Bone marrow (tissue), 2 donors: ENCODE measurements at regions not wholly inside any gene's neighbourhood (a gene's known extent, or its start where the extent isn't known, plus 50 kb on each side); places are given as distances from the start of the nearest gene placed in this dataset.
A peak's percentile ranks its signal among the peaks of the same experiment; 100 is the strongest.
"Not testable (repeated sequence)": the region's sequence is repeated elsewhere in the genome, so short reads cannot be mapped to it uniquely, and the experiment has no call there.

Experiments
- DNase-seq, 2 donors: peaks; one replicate each; lab custom pipeline; 2025; lab: John Stamatoyannopoulos, UW

GRCh38 chr3:152153115-152153514 is 115.6 kb upstream of the MBNL1 start:
- not testable (repeated sequence) for DNase-seq

GRCh38 chr3:152155246-152156020 is 113.3 kb upstream of the MBNL1 start:
- DNase-seq: no peak

DNA sequence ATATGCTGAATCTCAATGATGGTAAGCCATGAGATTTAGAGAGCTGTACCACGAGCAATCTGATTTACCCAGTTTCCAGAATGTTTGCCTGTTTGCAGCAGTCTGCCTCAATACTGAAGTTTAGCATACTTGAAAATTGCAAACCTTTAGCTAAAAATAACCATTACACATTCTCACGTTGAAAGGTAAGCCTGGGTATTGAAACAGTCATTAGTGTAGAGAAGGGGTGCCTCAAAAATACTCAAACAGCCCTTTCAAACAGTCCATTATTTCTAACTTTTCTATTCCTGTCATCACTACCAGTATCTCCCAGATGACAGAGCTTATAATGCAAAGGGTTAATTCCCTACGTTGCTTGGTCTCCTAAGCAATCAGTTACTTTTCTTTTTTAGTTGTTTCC is 111.8 kb upstream of the MBNL1 start:
- no peak for DNase-seq

DNA sequence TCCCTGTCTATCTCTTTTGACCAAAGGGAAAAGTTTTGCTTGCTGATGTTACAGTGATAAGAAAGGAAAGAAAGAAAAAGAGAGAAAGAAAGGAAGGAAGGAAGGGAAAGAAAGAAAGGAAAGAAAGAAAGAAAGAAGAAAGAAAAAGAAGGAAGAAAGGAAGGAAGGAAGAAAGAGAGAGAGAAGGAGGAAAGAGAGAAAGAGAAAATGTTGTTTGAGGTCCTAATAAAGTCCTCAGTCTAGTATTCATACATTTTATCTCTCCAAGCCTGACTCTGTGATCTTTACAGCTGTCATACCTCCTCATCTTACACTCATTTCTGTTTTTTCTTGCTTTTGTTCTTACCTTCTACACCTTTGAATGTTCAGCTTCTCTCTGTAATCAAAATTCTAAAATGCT is 111.4 kb upstream of the MBNL1 start:
- DNase-seq: no peak

- no peak for DNase-seq
Observed at GRCh38 chr3:152159328-152159727, 109.4 kb upstream of the MBNL1 start.

DNA sequence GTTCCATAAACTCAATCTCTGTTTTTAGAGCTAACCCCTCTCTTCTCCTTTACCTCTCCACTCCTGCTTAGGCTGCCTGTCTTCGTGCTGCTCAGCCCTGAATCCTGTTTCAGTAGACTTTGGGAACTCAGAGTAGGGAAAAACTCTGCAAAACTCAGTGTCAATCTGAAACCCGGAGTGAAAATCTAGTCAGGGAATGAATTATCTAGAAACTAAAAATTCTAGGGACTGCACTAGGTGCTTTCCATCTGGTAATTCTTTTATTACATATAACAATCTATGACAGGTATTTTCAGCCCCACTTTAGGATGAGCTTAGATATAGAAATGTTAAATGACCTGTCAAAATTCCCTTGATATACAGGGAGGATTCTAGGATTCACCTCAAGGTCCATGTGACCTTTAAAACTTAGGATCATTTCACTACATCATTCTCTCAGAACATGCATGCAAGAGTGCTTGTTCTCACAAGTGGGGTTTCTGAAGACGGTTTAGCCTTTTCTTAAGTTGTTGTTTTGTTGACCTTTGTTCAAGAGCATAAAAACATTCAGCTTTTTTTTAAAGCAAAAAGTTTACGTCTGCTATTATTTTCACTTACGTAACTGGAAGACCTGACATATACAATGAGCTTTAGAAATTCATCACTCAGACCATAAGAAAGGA is 108.2 kb upstream of the MBNL1 start:
- no peak for DNase-seq

- DNase-seq: no peak
Observed at GRCh38 chr3:152172460-152172859, 96.3 kb upstream of the MBNL1 start.

- no peak for DNase-seq
Observed at GRCh38 chr3:152173627-152174026, 95.1 kb upstream of the MBNL1 start.

DNA sequence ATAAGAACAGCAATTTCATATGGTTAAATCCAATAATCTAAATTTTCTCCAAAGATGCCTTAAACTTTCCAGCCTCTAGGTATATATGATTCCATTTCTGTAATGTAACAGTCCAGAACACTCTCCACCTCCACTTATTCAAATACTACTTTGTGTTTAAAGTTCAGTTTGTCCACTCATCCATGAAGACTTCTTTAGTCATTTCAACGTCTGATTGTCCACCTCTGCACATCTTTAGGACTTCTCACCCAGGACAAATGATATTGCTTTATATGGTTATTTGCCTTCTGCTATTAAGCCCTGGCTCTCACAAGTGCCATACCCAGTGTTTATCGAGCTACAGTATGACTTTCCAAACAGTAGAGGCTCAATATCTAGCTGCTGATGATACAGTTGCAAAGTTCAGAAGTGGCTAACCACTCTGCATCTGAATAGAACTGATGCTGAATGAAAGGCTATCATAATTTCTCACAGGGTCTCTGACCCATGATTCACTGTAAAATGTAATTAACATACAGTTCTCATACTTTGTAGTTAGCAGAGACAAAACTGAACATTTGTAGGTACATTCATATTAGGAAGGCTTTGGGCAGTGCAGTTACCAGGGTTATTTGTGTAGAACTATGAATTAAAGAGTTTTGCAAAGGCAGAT is 93.7 kb upstream of the MBNL1 start:
- no peak for DNase-seq

GRCh38 chr3:152175528-152175889 is 93.2 kb upstream of the MBNL1 start:
- no peak for DNase-seq

- no peak for DNase-seq
Observed at GRCh38 chr3:152176241-152176640, 92.5 kb upstream of the MBNL1 start.

DNA sequence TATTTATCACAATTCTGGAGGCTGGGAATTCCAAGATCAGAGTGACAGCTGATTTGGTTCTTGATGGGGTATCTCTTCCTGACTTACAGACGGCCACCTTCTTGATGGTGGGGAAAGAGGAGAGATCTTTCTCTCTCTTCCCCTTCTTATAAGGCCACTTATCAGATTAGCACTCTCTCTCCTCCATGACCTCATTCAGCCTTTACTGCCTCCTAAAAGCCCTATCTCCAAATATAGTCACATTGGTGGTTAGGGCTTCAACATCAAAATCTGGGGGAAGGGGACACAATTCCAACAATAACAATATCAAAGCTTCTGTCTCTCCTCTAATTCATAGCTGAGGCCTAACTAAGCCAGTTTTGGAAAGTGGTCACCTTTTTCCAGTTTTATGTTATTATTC is 91.7 kb upstream of the MBNL1 start:
- DNase-seq: no peak

DNA sequence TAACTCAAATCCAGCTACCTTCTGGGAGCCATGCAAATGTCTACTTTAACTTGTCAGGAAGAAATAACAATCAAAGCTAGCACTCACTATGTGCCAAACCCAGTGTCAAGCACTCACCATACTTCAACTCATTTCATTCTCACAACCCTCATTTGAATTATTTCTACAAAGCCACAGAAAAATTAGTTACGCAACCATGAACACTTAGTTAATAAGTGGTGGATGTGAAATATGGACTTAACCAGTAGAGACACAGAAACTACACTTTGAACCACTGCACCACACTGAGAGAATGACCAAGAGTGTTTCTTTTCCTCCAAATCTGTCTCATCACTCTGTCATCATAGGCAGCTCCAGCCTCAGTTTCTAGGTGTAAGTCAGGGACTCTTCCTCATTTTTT is 91.0 kb upstream of the MBNL1 start:
- no peak for DNase-seq

DNA sequence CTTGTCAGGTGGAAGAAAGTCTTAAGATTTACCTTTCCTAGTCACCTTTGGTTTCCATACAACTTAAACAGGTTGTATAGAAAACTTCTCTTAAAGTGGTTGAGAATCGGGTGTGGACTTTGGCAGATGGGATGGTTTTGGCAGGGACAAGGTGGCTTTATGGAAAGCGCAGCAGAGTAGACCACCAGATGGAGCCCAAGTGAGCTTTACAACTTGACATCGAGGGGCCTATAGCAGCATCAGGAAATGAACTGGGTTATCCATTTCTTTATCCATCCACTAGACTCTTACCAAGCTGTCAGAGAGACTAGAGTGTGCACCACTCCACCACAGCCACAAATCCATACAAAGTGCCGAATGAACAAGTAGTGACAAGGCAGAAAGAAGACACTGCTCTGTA is 85.3 kb upstream of the MBNL1 start:
- DNase-seq: peak in 1 of 2 donors; percentile 35

DNA sequence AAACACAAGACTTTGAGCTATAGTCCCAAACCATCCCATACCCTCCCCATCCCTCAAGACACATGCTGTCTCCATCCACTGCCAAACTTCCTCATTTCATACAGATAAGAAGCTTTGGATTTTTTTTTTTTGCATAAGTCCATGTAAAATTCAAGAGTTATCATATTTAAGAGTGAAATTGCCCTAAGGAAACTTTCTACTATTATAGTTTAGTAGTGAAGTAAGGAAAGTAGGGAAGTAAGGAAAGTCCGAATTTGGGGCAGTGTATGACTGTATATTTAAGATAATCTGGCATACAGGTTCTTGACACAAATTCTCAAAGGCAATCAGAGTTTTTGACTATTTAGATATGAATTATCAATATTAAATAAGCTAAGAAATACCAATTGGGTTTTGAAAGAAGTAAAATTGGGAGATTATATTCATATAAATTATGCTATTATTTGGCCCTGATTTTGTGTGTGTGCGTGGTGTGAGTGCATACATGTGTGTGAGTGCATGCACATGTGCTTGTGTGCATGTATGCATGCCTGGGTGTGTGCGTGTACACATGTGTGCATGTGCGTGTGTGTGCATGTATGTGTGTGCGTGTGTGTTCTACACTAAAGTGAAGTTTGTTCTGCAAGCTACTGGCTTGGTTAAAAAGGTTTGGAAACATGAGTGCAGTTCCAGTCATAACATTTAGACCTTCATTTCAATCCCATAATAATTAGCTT is 83.6 kb upstream of the MBNL1 start:
- DNase-seq: no peak

- no peak for DNase-seq
Observed at GRCh38 chr3:152185891-152186630, 82.7 kb upstream of the MBNL1 start.

DNA sequence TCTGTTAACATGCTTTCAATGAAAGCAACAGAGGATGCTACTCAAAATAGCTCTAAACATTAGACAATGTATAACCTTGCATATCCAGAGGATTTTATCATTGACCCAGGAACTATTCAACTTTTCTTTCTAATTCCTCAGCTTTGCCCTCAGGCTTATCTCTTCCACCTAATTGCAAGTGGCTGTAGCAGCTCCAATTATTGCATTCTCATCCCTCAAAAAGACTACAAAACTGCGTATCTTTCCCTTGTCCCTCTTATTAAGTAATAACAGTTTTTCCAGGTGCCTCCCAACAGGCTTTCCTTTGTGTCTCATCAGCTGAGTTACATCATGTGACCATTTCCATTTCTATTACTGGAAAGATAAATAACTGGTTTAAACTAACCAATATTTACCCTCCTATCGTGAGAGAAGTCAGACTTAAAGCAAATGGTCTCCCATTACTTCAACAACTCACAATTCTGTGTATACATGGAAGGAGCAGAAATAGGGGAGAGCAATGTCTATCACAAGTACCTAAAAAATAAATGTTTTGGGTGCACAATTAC is 78.0 kb upstream of the MBNL1 start:
- no peak for DNase-seq

DNA sequence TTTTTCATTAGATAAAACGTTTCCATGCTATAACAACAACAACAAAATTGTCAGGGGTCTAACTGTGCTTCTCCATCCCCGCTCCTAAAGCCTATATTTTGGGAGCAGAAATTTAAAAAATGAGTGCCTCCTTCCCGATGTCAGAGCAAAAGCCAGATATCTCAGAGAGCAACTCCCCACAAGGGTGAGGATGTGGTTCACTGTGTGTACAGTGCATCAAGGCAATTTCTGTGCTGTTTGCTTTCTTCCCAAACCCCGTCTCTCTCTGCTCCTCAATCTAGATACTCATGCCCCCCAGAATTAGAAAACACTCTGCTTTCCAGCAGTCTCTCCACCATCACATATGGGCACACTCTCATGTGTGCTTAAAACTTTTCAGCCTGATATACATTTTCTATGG is 76.7 kb upstream of the MBNL1 start:
- DNase-seq: no peak

GRCh38 chr3:152192936-152193672 is 75.6 kb upstream of the MBNL1 start:
- DNase-seq: no peak

DNA sequence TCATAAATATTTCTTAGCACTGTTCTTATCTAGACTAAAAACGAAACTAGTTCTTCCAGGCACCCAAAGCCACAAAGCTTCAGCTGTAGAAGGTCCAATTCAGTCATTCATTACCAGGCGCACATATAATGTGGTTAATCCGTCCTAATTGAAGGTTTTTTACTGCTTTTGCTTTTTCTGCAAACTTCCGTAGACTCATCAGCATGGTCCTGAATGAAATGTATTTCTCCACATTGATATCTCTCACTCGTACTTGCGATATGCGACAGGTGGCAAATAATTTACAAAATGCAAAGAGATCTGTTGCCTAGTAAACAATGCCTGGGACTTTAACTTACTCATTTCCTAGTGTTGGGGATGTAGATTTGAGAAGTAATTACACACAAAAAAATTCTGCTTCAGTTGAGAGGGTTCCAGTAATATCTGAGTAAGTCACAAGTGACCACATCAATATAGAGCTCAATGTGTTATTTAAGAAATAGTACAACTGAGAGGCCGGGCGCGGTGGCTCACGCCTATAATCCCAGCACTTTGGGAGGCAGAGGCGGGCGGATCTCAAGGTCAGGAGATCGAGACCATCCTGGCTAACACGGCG is 75.0 kb upstream of the MBNL1 start:
- peak in 1 of 2 donors; percentile 57 for DNase-seq

GRCh38 chr3:152195206-152195605 is 73.5 kb upstream of the MBNL1 start:
- DNase-seq: no peak
